ENCODE measurements at regions not wholly inside any gene's neighbourhood (a gene's known extent, or its start where the extent isn't known, plus 50 kb on each side); places are given as distances from the start of the nearest gene placed in this dataset.

DNA sequence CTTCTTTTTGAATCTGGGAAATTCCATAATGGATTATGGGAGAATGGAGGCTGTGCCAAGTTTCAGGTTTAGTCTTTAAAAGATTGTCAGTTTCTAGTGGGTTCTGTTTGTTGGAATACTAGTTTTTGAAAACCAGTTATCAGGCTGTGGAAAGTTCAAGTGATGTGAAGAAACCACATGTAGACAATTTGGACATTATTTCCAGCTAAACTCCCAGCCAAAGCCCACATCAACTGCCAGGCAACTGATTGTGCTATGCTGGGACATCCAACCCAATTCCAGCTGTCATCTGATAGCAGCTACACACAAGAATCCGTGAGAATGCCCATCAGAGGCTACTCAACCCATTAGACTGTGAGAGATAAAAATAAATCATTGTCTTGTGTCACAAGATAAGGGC lies 546.1 kb upstream of the ADAMTS5 start:
- no peak overlapping the region for H3K4me3 ChIP-seq (ENCODE audit: low read length)
- no peaks in the 10 kb centered on the region for H4K20me1 ChIP-seq (ENCODE audit: insufficient read depth, low read depth, low read length)
- DNase-seq = no peak
- H3K4me1 ChIP-seq (ENCODE audit: low read length) = no peaks in the 10 kb centered on the region
- no peak overlapping the region for H3K27ac ChIP-seq (ENCODE audit: low read length)
- no peaks in the 10 kb centered on the region for H3K9me2 ChIP-seq (replicated peaks; ENCODE audit: insufficient read depth, low read length)
- H3K36me3 ChIP-seq (ENCODE audit: insufficient read depth, low read length) = no peaks in the 10 kb centered on the region
- no peak overlapping the region for H3K9ac ChIP-seq (ENCODE audit: low read length)
- H3K27me3 ChIP-seq (ENCODE audit: low read length) = no peaks in the 10 kb centered on the region
- peaks cover 38% of the 10 kb centered on the region for H3K9me3 ChIP-seq (ENCODE audit: low read length)
- no peak overlapping the region for H2AFZ ChIP-seq (ENCODE audit: low read length)
- H3K4me2 ChIP-seq (ENCODE audit: low read depth, low read length, poor library complexity, severe bottlenecking) = no peak overlapping the region
- H3K79me2 ChIP-seq (ENCODE audit: low read length) = no peaks in the 10 kb centered on the region

DNA sequence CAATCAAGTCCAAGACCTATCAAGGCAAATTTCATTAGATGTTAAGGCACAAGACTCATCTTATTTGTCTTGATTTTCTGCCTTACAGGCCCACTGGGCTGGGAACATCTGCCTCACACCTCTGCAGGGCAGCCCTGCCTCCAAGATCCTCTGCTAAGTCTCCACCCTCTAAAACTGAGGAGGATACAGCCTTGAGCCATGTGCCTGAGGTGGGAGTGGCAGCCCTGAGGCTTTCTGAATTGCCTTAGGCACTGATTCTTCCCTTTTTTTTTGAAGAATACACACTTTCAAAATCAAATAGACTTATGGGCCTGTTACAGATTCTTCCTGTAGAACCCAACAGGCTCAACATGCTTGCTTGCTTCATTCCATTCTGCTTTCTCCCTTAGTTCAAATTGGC lies 544.3 kb upstream of the ADAMTS5 start:
- H3K36me3 ChIP-seq (ENCODE audit: insufficient read depth, low read length) = no peaks in the 10 kb centered on the region
- H3K79me2 ChIP-seq (ENCODE audit: low read length) = no peaks in the 10 kb centered on the region
- H3K4me3 ChIP-seq (ENCODE audit: low read length) = no peak overlapping the region
- no peak overlapping the region for H3K4me2 ChIP-seq (ENCODE audit: low read depth, low read length, poor library complexity, severe bottlenecking)
- H2AFZ ChIP-seq (ENCODE audit: low read length) = no peak overlapping the region
- no peaks in the 10 kb centered on the region for H3K4me1 ChIP-seq (ENCODE audit: low read length)
- no peak overlapping the region for H3K9ac ChIP-seq (ENCODE audit: low read length)
- H3K9me3 ChIP-seq (ENCODE audit: low read length) = peaks cover 35% of the 10 kb centered on the region
- no peak for DNase-seq
- no peaks in the 10 kb centered on the region for H3K9me2 ChIP-seq (replicated peaks; ENCODE audit: insufficient read depth, low read length)
- no peaks in the 10 kb centered on the region for H3K27me3 ChIP-seq (ENCODE audit: low read length)
- no peak overlapping the region for H3K27ac ChIP-seq (ENCODE audit: low read length)
- H4K20me1 ChIP-seq (ENCODE audit: insufficient read depth, low read depth, low read length) = no peaks in the 10 kb centered on the region

- H3K9me3 ChIP-seq (ENCODE audit: low read length) = peaks cover 32% of the 10 kb centered on the region
- no peaks in the 10 kb centered on the region for H3K79me2 ChIP-seq (ENCODE audit: low read length)
- H3K27ac ChIP-seq (ENCODE audit: low read length) = no peak overlapping the region
- H3K9me2 ChIP-seq (replicated peaks; ENCODE audit: insufficient read depth, low read length) = no peaks in the 10 kb centered on the region
- no peaks in the 10 kb centered on the region for H3K4me1 ChIP-seq (ENCODE audit: low read length)
- H3K27me3 ChIP-seq (ENCODE audit: low read length) = no peaks in the 10 kb centered on the region
- no peaks in the 10 kb centered on the region for H3K36me3 ChIP-seq (ENCODE audit: insufficient read depth, low read length)
- no peak overlapping the region for H3K4me2 ChIP-seq (ENCODE audit: low read depth, low read length, poor library complexity, severe bottlenecking)
- DNase-seq = no peak
- H2AFZ ChIP-seq (ENCODE audit: low read length) = no peak overlapping the region
- H3K4me3 ChIP-seq (ENCODE audit: low read length) = no peak overlapping the region
- H4K20me1 ChIP-seq (ENCODE audit: insufficient read depth, low read depth, low read length) = no peaks in the 10 kb centered on the region
- H3K9ac ChIP-seq (ENCODE audit: low read length) = no peak overlapping the region
Measured at GRCh38 chr21:27507695-27508094, 540.8 kb upstream of the ADAMTS5 start.

DNA sequence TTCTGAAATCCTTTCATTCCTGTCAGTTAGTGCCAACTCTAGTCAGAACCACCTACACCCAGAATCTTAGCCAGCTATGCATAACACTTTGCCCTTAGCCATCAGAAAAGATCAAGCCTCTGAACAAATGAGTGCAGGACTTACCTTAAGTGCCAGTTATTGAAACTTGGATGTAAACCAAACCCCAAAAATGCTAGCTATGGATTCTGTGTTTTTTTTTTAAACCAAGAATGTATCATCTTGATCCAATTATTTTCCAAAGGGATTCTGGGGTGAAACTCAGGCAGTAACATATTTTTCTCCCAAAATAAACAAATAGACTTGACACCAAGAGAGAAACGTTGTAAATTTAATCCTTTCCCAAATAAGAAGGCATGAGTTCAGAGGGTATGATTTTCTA lies 538.6 kb upstream of the ADAMTS5 start:
- Histone ChIP-seq H3K27me3 (ENCODE audit: low read length) (no peaks in the 10 kb centered on the region), H2AFZ (ENCODE audit: low read length) (no peak overlapping the region), H3K36me3 (ENCODE audit: insufficient read depth, low read length) (no peaks in the 10 kb centered on the region), H3K9ac (ENCODE audit: low read length) (no peak overlapping the region), H4K20me1 (ENCODE audit: insufficient read depth, low read depth, low read length) (no peaks in the 10 kb centered on the region), H3K4me2 (ENCODE audit: low read depth, low read length, poor library complexity, severe bottlenecking) (no peak overlapping the region), H3K79me2 (ENCODE audit: low read length) (no peaks in the 10 kb centered on the region), H3K4me3 (ENCODE audit: low read length) (no peak overlapping the region), H3K9me2 (replicated peaks; ENCODE audit: insufficient read depth, low read length) (no peaks in the 10 kb centered on the region), H3K27ac (ENCODE audit: low read length) (no peak overlapping the region), H3K9me3 (ENCODE audit: low read length) (peaks cover 26% of the 10 kb centered on the region), H3K4me1 (ENCODE audit: low read length) (no peaks in the 10 kb centered on the region)
- DNase-seq = no peak

GRCh38 chr21:27502801-27503200 lies 535.9 kb upstream of the ADAMTS5 start:
- Histone ChIP-seq H3K4me3 (ENCODE audit: low read length) (no peak overlapping the region), H2AFZ (ENCODE audit: low read length) (no peak overlapping the region), H3K27ac (ENCODE audit: low read length) (no peak overlapping the region), H3K9me2 (replicated peaks; ENCODE audit: insufficient read depth, low read length) (no peaks in the 10 kb centered on the region), H3K4me1 (ENCODE audit: low read length) (no peaks in the 10 kb centered on the region), H3K27me3 (ENCODE audit: low read length) (no peaks in the 10 kb centered on the region), H4K20me1 (ENCODE audit: insufficient read depth, low read depth, low read length) (no peaks in the 10 kb centered on the region), H3K4me2 (ENCODE audit: low read depth, low read length, poor library complexity, severe bottlenecking) (no peak overlapping the region), H3K79me2 (ENCODE audit: low read length) (no peaks in the 10 kb centered on the region), H3K9me3 (ENCODE audit: low read length) (peaks cover 33% of the 10 kb centered on the region), H3K9ac (ENCODE audit: low read length) (no peak overlapping the region), H3K36me3 (ENCODE audit: insufficient read depth, low read length) (no peaks in the 10 kb centered on the region)
- no peak for DNase-seq

GRCh38 chr21:27498025-27498424 lies 531.1 kb upstream of the ADAMTS5 start:
- H3K79me2 ChIP-seq (ENCODE audit: low read length) = no peaks in the 10 kb centered on the region
- peaks cover 31% of the 10 kb centered on the region for H3K9me3 ChIP-seq (ENCODE audit: low read length)
- no peaks in the 10 kb centered on the region for H3K27me3 ChIP-seq (ENCODE audit: low read length)
- H3K9me2 ChIP-seq (replicated peaks; ENCODE audit: insufficient read depth, low read length) = no peaks in the 10 kb centered on the region
- no peak overlapping the region for H3K27ac ChIP-seq (ENCODE audit: low read length)
- DNase-seq = no peak
- no peak overlapping the region for H3K4me3 ChIP-seq (ENCODE audit: low read length)
- H3K9ac ChIP-seq (ENCODE audit: low read length) = no peak overlapping the region
- H3K4me2 ChIP-seq (ENCODE audit: low read depth, low read length, poor library complexity, severe bottlenecking) = no peak overlapping the region
- no peaks in the 10 kb centered on the region for H4K20me1 ChIP-seq (ENCODE audit: insufficient read depth, low read depth, low read length)
- H2AFZ ChIP-seq (ENCODE audit: low read length) = no peak overlapping the region
- H3K4me1 ChIP-seq (ENCODE audit: low read length) = no peaks in the 10 kb centered on the region
- no peaks in the 10 kb centered on the region for H3K36me3 ChIP-seq (ENCODE audit: insufficient read depth, low read length)

- H3K79me2 ChIP-seq (ENCODE audit: low read length) = no peaks in the 10 kb centered on the region
- no peaks in the 10 kb centered on the region for H3K27me3 ChIP-seq (ENCODE audit: low read length)
- no peak overlapping the region for H3K4me3 ChIP-seq (ENCODE audit: low read length)
- no peak overlapping the region for H2AFZ ChIP-seq (ENCODE audit: low read length)
- no peaks in the 10 kb centered on the region for H4K20me1 ChIP-seq (ENCODE audit: insufficient read depth, low read depth, low read length)
- no peak overlapping the region for H3K4me2 ChIP-seq (ENCODE audit: low read depth, low read length, poor library complexity, severe bottlenecking)
- no peaks in the 10 kb centered on the region for H3K4me1 ChIP-seq (ENCODE audit: low read length)
- no peak overlapping the region for H3K27ac ChIP-seq (ENCODE audit: low read length)
- no peaks in the 10 kb centered on the region for H3K36me3 ChIP-seq (ENCODE audit: insufficient read depth, low read length)
- H3K9ac ChIP-seq (ENCODE audit: low read length) = no peak overlapping the region
- no peak for DNase-seq
- H3K9me3 ChIP-seq (ENCODE audit: low read length) = peaks cover 27% of the 10 kb centered on the region
- no peaks in the 10 kb centered on the region for H3K9me2 ChIP-seq (replicated peaks; ENCODE audit: insufficient read depth, low read length)
Measured at GRCh38 chr21:27495836-27496235, 528.9 kb upstream of the ADAMTS5 start.

DNA sequence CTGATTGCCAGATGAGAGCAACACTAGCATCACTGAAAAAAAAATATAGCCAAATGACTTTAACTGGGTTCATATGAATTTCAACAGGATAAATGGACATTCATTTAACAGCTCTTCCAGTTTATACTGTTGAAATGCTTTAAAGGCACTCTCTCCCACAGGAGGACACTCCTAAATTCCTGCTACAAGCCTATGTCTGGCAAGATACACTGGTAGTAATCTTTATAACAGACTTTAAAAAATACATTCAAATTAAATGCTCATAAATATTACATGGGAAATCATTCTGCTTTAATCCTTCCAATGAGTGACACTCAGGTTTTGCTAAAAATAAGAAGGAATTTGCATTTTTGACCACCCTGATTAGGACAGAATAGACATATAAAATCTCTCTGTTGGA lies 526.7 kb upstream of the ADAMTS5 start:
- Histone ChIP-seq H3K27me3 (ENCODE audit: low read length) (no peaks in the 10 kb centered on the region), H3K9ac (ENCODE audit: low read length) (no peak overlapping the region), H3K9me2 (replicated peaks; ENCODE audit: insufficient read depth, low read length) (no peaks in the 10 kb centered on the region), H3K4me3 (ENCODE audit: low read length) (no peak overlapping the region), H3K79me2 (ENCODE audit: low read length) (no peaks in the 10 kb centered on the region), H2AFZ (ENCODE audit: low read length) (no peak overlapping the region), H4K20me1 (ENCODE audit: insufficient read depth, low read depth, low read length) (no peaks in the 10 kb centered on the region), H3K4me2 (ENCODE audit: low read depth, low read length, poor library complexity, severe bottlenecking) (no peak overlapping the region), H3K4me1 (ENCODE audit: low read length) (no peaks in the 10 kb centered on the region), H3K9me3 (ENCODE audit: low read length) (peaks cover 28% of the 10 kb centered on the region), H3K27ac (ENCODE audit: low read length) (no peak overlapping the region), H3K36me3 (ENCODE audit: insufficient read depth, low read length) (no peaks in the 10 kb centered on the region)
- no peak for DNase-seq

- H3K27ac ChIP-seq (ENCODE audit: low read length) = no peak overlapping the region
- H3K9ac ChIP-seq (ENCODE audit: low read length) = no peak overlapping the region
- no peak overlapping the region for H3K4me2 ChIP-seq (ENCODE audit: low read depth, low read length, poor library complexity, severe bottlenecking)
- no peaks in the 10 kb centered on the region for H3K27me3 ChIP-seq (ENCODE audit: low read length)
- no peak overlapping the region for H2AFZ ChIP-seq (ENCODE audit: low read length)
- peaks cover 20% of the 10 kb centered on the region for H3K9me3 ChIP-seq (ENCODE audit: low read length)
- DNase-seq = no peak
- H3K4me1 ChIP-seq (ENCODE audit: low read length) = no peaks in the 10 kb centered on the region
- no peaks in the 10 kb centered on the region for H3K79me2 ChIP-seq (ENCODE audit: low read length)
- no peak overlapping the region for H3K4me3 ChIP-seq (ENCODE audit: low read length)
- no peaks in the 10 kb centered on the region for H4K20me1 ChIP-seq (ENCODE audit: insufficient read depth, low read depth, low read length)
- H3K9me2 ChIP-seq (replicated peaks; ENCODE audit: insufficient read depth, low read length) = no peaks in the 10 kb centered on the region
- no peaks in the 10 kb centered on the region for H3K36me3 ChIP-seq (ENCODE audit: insufficient read depth, low read length)
Measured at GRCh38 chr21:27487676-27488075, 520.8 kb upstream of the ADAMTS5 start.
